ENCODE measurements at regions not wholly inside any gene's neighbourhood (a gene's known extent, or its start where the extent isn't known, plus 50 kb on each side); places are given as distances from the start of the nearest gene placed in this dataset.

GRCh38 chr7:159329818-159330378 lies 185.2 kb upstream of the VIPR2 start:
- no peak overlapping the region for H3K4me2 ChIP-seq (ENCODE audit: low read length)

GRCh38 chr7:159328096-159328495 lies 183.4 kb upstream of the VIPR2 start:
- intact Hi-C loops (cut with micrococcal nuclease; ENCODE audit: unreplicated experiment) = no loop called here
- peak; percentile 9 for DNase-seq (ENCODE audit: low spot score)
- Histone ChIP-seq H3K4me1 (ENCODE audit: insufficient read depth, low read length, poor library complexity, severe bottlenecking) (no peaks in the 10 kb centered on the region), H3K4me3 (ENCODE audit: low read depth, low read length, poor library complexity, severe bottlenecking) (no peak overlapping the region), H3K9me2 (ENCODE audit: insufficient read depth, low read length) (no peaks in the 10 kb centered on the region), H3K79me2 (ENCODE audit: insufficient read depth, low read depth, low read length) (no peaks in the 10 kb centered on the region), H3K9me3 (ENCODE audit: low read length) (peaks cover 6% of the 10 kb centered on the region), H3K36me3 (ENCODE audit: insufficient read depth, low read length) (no peaks in the 10 kb centered on the region), H3K4me2 (ENCODE audit: low read length) (no peak overlapping the region), H4K20me1 (ENCODE audit: insufficient read depth, low read length) (no peaks in the 10 kb centered on the region), H2AFZ (ENCODE audit: low read length) (no peak overlapping the region), H3K27ac (ENCODE audit: low read depth, low read length, poor library complexity, severe bottlenecking) (no peak overlapping the region)
- ChIA-PET POLR2A (interaction anchor here (0.7 kb wide), 1 partner anchor 168 kb away, joined by 3 read pairs; no protein-coding TSS in a partner anchor), CTCF (ENCODE audit: unreplicated experiment) (no interaction called here)
- TF ChIP-seq CTCF (conservative IDR thresholded peaks at IDR 0.05; ENCODE audit: low read length) (no peak), EZH2phosphoT487 (IDR thresholded peaks at IDR 0.05; ENCODE audit: borderline replicate concordance, low read depth, low read length) (no peak)
- no TSS peak for BruUV-seq (replicated peaks)

More at GRCh38 chr7:159329818-159330378, 185.2 kb upstream of the VIPR2 start:
- ChIA-PET CTCF (ENCODE audit: unreplicated experiment) (no interaction called here), POLR2A (no interaction called here)
- DNase-seq (ENCODE audit: low spot score) = no peak
- TF ChIP-seq EZH2phosphoT487 (IDR thresholded peaks at IDR 0.05; ENCODE audit: borderline replicate concordance, low read depth, low read length) (no peak), CTCF (conservative IDR thresholded peaks at IDR 0.05; ENCODE audit: low read length) (no peak)
- H2AFZ ChIP-seq (ENCODE audit: low read length) = no peak overlapping the region
- no peak overlapping the region for H3K4me3 ChIP-seq (ENCODE audit: low read depth, low read length, poor library complexity, severe bottlenecking)
- BruUV-seq (replicated peaks) = no TSS peak
- H3K9me3 ChIP-seq (ENCODE audit: low read length) = peaks cover 6% of the 10 kb centered on the region
- H3K9me2 ChIP-seq (ENCODE audit: insufficient read depth, low read length) = no peaks in the 10 kb centered on the region
- no peaks in the 10 kb centered on the region for H3K4me1 ChIP-seq (ENCODE audit: insufficient read depth, low read length, poor library complexity, severe bottlenecking)
- H3K36me3 ChIP-seq (ENCODE audit: insufficient read depth, low read length) = no peaks in the 10 kb centered on the region
- no peaks in the 10 kb centered on the region for H4K20me1 ChIP-seq (ENCODE audit: insufficient read depth, low read length)
- intact Hi-C loops (cut with micrococcal nuclease; ENCODE audit: unreplicated experiment) = no loop called here
- H3K27ac ChIP-seq (ENCODE audit: low read depth, low read length, poor library complexity, severe bottlenecking) = no peak overlapping the region
- H3K79me2 ChIP-seq (ENCODE audit: insufficient read depth, low read depth, low read length) = no peaks in the 10 kb centered on the region

DNA sequence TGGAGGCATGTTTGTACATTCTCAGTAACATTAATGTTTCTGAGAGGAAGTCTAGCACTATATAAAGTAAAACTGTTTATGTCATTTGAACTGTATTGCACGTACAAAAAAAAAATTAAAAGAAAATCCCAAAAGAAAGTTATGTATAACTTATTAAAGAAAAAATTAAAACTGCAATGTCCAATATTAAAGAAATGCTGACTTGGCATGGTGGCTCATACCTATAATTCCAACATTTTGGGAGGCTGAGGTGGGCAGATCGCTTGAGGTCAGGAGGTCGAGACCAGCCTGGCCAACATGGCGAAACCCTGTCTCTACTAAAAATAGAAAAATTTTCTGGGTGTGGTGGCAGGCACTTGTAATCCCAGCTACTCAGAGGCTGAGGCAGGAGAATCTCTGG lies 178.7 kb upstream of the VIPR2 start:
- Histone ChIP-seq H3K9me2 (ENCODE audit: insufficient read depth, low read length) (no peaks in the 10 kb centered on the region), H3K4me2 (ENCODE audit: low read length) (no peak overlapping the region), H3K4me1 (ENCODE audit: insufficient read depth, low read length, poor library complexity, severe bottlenecking) (no peaks in the 10 kb centered on the region), H2AFZ (ENCODE audit: low read length) (no peak overlapping the region), H3K27ac (ENCODE audit: low read depth, low read length, poor library complexity, severe bottlenecking) (no peak overlapping the region), H4K20me1 (ENCODE audit: insufficient read depth, low read length) (no peaks in the 10 kb centered on the region), H3K9me3 (ENCODE audit: low read length) (peaks cover 6% of the 10 kb centered on the region), H3K79me2 (ENCODE audit: insufficient read depth, low read depth, low read length) (no peaks in the 10 kb centered on the region), H3K36me3 (ENCODE audit: insufficient read depth, low read length) (no peaks in the 10 kb centered on the region), H3K4me3 (ENCODE audit: low read depth, low read length, poor library complexity, severe bottlenecking) (no peak overlapping the region)
- intact Hi-C loops (cut with micrococcal nuclease; ENCODE audit: unreplicated experiment) = no loop called here
- CTCF ChIA-PET (ENCODE audit: unreplicated experiment) = no interaction called here
- TF ChIP-seq EZH2phosphoT487 (IDR thresholded peaks at IDR 0.05; ENCODE audit: borderline replicate concordance, low read depth, low read length) (no peak), CTCF (conservative IDR thresholded peaks at IDR 0.05; ENCODE audit: low read length) (no peak)
- BruUV-seq (replicated peaks) = no TSS peak
- POLR2A ChIA-PET = no interaction called here
- no peak for DNase-seq (ENCODE audit: low spot score)
